ELR (cell line): ENCODE measurements at regions not wholly inside any gene's neighbourhood (a gene's known extent, or its start where the extent isn't known, plus 50 kb on each side); places are given as distances from the start of the nearest gene placed in this dataset.

Experiments
- DNase-seq: peaks from one replicate; pipeline ENCODE4 v3.0.0-alpha.2; 2015; ENCODE audit warnings: low read depth

- no peak for DNase-seq
Observed at GRCh38 chr1:208844158-208844557, 600.0 kb upstream of the PLXNA2 start.

- no peak for DNase-seq
Observed at GRCh38 chr1:208848854-208849253, 604.7 kb upstream of the PLXNA2 start.

DNA sequence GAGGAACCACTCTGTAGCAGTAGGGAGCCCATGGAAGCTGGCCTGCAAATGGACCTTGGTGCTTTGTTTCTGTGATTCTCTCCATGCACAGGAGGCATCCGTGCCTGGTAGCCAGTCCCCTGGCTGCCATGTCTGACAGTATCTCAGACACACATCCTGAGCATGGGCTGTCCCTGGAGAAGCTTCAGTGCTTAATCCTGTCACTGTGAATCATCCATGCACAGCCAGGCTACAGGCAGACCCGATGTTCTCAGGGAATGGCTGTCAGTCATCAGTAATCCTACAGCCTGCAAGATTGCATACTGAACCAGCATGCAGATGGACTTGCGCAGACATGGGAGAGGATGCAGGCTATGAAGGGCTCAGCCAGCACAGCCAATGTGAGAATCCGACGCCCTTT lies 606.3 kb upstream of the PLXNA2 start:
- no peak for DNase-seq

DNA sequence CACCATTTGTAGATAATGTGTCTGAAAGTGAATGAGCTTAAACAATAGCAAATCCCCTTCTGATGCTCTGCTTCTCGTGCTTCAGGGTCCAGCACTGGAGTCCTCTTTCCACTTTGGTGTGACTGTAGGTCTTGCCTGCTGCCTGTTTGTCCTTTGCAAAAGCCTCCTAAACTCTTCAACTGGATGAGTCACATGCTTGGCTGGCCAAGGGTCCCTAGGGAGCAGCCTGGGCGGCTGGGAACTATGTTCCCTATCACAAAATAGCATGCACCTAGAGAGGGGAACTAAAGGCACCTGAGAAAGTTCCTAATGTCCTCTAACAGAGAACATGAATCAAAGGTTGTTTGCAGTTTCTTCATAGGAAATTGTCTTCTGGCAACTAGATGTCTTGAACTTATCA lies 607.2 kb upstream of the PLXNA2 start:
- DNase-seq, result no peak

- no peak for DNase-seq
Observed at GRCh38 chr1:208852911-208853310, 608.7 kb upstream of the PLXNA2 start.

GRCh38 chr1:208855403-208855802 lies 611.2 kb upstream of the PLXNA2 start:
- DNase-seq, result no peak

- DNase-seq, result no peak
Observed at GRCh38 chr1:208857465-208857864, 613.3 kb upstream of the PLXNA2 start.

GRCh38 chr1:208858738-208859137 lies 614.6 kb upstream of the PLXNA2 start:
- DNase-seq, result no peak

- peak; percentile 71 for DNase-seq
Observed at GRCh38 chr1:208864366-208864965, 620.3 kb upstream of the PLXNA2 start.

GRCh38 chr1:208866386-208866955 lies 622.3 kb upstream of the PLXNA2 start:
- no peak for DNase-seq

DNA sequence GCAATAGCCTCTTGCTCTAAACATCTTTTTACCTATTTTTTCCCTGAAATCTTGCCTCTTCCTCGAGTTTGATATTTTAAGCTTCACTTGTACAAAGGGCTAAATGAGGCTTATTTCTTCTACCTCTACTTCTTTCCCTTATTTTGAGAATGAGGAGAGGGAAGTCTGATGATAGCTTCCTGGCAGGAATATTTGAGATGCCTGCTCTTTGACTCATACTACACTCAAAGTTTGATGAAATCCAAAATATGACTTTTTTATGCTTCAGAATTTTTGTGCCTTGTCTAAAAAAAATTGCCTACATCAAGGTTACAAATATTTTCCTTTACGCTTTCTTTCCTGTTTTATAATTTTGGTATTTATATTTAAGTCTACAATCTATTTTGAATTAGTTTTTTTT lies 624.4 kb upstream of the PLXNA2 start:
- peak; percentile 59 for DNase-seq

DNA sequence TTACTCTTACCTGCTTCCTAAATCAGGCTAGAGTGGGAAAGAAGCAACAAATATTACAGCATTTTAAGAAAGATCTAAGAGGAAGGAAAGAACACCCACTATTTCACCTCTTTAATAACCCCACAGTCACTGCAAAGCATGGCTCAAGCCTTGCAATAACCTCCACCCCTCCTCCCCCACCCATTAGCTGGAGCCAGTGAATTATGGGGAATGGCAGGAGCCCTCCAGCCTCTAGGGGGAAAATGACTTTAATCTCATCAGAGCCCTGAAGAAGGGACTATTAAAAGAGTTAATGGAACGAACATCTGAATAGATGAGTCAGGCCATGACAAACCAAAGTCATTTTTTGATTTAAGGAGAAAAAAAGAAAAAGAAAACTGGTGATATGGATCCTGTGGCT lies 630.7 kb upstream of the PLXNA2 start:
- DNase-seq, result no peak

- no peak for DNase-seq
Observed at GRCh38 chr1:208879022-208879421, 634.8 kb upstream of the PLXNA2 start.

GRCh38 chr1:208880433-208881100 lies 636.4 kb upstream of the PLXNA2 start:
- DNase-seq, result no peak

DNA sequence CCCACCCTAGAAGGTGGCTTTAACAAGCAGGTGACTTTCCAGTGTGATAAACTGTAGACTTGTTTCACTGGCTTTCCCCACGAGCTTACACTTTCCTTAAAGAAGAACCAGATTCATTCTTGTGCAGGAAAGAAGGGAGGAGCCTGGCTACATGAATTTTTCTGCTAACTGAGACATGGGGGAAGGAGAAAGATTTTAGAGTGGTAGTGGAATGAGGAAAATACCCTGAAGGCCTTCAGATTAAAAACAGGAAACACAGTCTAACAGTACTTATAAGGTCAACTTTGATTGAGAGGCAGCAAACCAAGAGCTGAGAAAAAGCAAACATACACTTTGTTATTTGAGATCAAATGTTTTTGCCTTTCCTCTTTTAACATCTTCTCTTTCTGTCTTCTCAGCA lies 640.9 kb upstream of the PLXNA2 start:
- DNase-seq, result no peak

DNA sequence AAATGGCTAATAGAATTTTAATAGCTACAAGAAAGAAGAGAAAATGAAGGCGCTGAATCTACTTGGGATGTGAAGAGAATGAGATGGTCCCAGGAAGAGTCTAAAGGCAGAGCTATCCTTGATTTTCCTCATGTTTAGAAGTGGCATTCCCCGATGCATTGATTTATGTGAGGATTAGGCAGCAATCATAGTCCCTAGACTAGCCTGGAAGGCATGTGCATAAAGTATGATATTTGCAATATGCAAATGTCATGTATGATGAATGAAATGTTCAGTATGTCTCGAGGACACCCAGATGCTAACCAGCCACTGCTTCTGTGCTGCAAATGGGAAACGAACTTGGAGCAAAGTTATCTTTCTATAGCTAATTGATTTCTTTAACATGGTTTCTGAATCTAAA lies 641.5 kb upstream of the PLXNA2 start:
- no peak for DNase-seq

- DNase-seq, result peak; percentile 12
Observed at GRCh38 chr1:208888376-208888775, 644.2 kb upstream of the PLXNA2 start.

DNA sequence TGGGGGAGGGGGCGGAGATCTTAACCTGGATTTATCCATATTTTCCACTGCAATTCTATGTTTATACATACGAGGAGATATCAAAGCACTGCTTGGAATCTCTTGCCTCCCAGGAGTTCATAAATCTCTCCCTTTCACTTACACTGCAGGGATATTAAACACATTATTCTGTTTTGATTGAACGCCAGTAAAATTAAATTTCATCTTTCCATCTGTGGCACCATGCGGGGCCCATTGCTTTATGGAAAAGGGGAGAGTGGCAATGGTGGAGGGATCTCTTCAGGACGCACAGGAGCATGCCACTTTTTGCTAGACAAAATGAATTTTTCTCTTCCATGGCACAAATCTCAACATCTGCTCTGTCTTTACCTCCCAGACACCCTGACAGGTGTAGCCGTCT lies 648.0 kb upstream of the PLXNA2 start:
- DNase-seq, result no peak

DNA sequence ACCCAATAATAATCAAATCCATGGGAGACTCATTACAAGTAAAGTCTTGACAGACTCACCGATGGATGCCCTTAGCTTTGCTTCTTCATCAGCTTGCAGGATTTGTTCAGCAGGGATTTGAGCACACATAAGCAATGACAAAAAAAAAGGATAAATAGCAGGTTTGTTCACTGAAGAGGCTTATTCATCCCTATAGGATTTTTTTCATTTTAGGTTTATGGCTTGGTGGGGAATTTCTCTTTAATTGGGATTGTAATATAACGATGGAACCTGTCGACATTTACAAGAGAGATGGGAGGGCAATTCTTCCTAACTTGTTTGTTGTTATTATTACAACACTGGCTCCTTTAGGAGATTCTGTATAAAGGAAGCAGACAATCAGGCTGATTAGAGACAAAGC lies 649.1 kb upstream of the PLXNA2 start:
- DNase-seq, result no peak

GRCh38 chr1:208895181-208895580 lies 651.0 kb upstream of the PLXNA2 start:
- no peak for DNase-seq

GRCh38 chr1:208895820-208896219 lies 651.6 kb upstream of the PLXNA2 start:
- no peak for DNase-seq

- DNase-seq, result no peak
Observed at GRCh38 chr1:208896768-208897167, 652.6 kb upstream of the PLXNA2 start.

DNA sequence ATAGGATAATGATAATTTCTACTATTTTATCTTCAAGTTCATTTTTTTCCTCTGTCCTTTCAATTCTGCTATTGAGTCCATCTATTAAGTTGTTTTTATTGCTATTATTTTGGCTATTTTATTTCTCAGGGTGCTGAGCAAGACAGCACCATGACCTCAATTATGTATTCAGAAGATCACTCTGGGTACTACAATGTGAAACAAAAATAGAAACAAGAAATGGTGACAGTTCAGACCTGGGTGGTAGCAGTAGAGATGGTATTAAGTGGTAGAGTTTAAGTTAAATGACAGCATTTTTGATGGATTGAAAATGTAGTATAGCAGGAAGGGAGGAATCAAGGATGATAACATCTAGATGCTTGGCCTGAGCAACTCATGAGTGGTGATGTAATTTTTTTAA lies 655.3 kb upstream of the PLXNA2 start:
- no peak for DNase-seq
